Right lobe of liver (tissue), 6 donors: ENCODE measurements at regions not wholly inside any gene's neighbourhood (a gene's known extent, or its start where the extent isn't known, plus 50 kb on each side); places are given as distances from the start of the nearest gene placed in this dataset.

ENCODE experiments used
- ATAC-seq, 4 donors: fragments of 200-7000 bp; cut with Tn5 transposase; one replicate each; pipeline ENCODE4 v1.9.1; 2020; ENCODE audit warnings: mild to moderate bottlenecking in 4 of 4, moderate library complexity in 4 of 4
- DNase-seq, 3 donors: peaks; one replicate each; pipeline ENCODE4 v3.0.0-alpha.2; 2020
- H3K27ac ChIP-seq, 3 donors: fragments of 200-600 bp; one replicate each; pipeline ENCODE4 v1.8.0; 2022
- H3K27me3 ChIP-seq, 2 donors: fragments of 200-600 bp; one replicate each; pipeline ENCODE4 v1.8.0; 2022
- H3K36me3 ChIP-seq, 4 donors: fragments of 200-600 bp; sonication (generic) in 1 of 4; one replicate each; pipeline versions ENCODE4 v1.5.1 to v1.8.0; 2017 to 2022; ENCODE audit warnings: control low read depth in 1 of 4
- H3K4me1 ChIP-seq, 4 donors: fragments of 200-600 bp; sonication (generic) in 1 of 4; one replicate each; pipeline versions ENCODE4 v1.5.1 to v1.8.0; 2017 to 2022; ENCODE audit warnings: control low read depth in 1 of 4
- H3K4me3 ChIP-seq, 3 donors: fragments of 200-600 bp; one replicate each; pipeline ENCODE4 v1.8.0; 2022
- H3K9me3 ChIP-seq, 4 donors: fragments of 200-600 bp; sonication (generic) in 1 of 4; one replicate each; pipeline versions ENCODE4 v1.5.1 to v1.8.0; 2017 to 2022; ENCODE audit warnings: control low read depth in 1 of 4
- CTCF ChIP-seq, 4 donors: fragments of 200-600 bp in 3 of 4; fragments of 450-650 bp in 1 of 4; IDR thresholded peaks; one replicate each; pipeline versions ENCODE4 v1.5.1 to v1.8.0; 2016 to 2022; ENCODE audit warnings: antibody characterized with exemption in 4 of 4, mild to moderate bottlenecking in 2 of 4
- POLR2A ChIP-seq: fragments of 450-650 bp; IDR thresholded peaks from one replicate; pipeline ENCODE4 v1.6.1; 2017; ENCODE audit warnings: antibody characterized with exemption, mild to moderate bottlenecking
- WGBS: methylation state at CpG from one replicate; pipeline ENCODE4 v1.1.6; 2018; ENCODE audit warnings: low coverage, low lambda C conversion rate; ENCODE audit not compliant: insufficient coverage; ENCODE audit errors: missing lambda C conversion rate; 5-methylcytosine and 5-hydroxymethylcytosine counted together
- intact Hi-C, 2 donors: fragments of 100-400 bp; cut with DNase I; formaldehyde crosslinking; loops; one replicate each; pipeline versions ENCODE4 v1.11.2 to v1.14.1; 2022
- donor health status: DM: no; HTN: yes; CAD: no.
- donor health status: DM: no; HTN: no; CAD: no.
- donor health status: DM: no; HTN: no; CAD: no.
- donor health status: DM: no; HTN: yes; CAD: no.
- donor health status: DM: no; HTN: yes; CAD: no.

GRCh38 chr1:195608883-195609282 is 999.4 kb downstream of the KCNT2 start:
- H3K4me1 ChIP-seq, result no peaks in the 10 kb centered on the region
- ATAC-seq, result no peak
- WGBS, result no CpG with 5 or more reads among the region's 1 CpG
- DNase-seq, result no peak
- no peaks in the 10 kb centered on the region for H3K9me3 ChIP-seq
- no peak overlapping the region for H3K27ac ChIP-seq
- no peaks in the 10 kb centered on the region for H3K27me3 ChIP-seq
- intact Hi-C loops, result no loop called here
- H3K36me3 ChIP-seq, result no peaks in the 10 kb centered on the region
- no peak for TF ChIP-seq CTCF (IDR thresholded peaks at IDR 0.05)
- TF ChIP-seq POLR2A, result no peak
- H3K4me3 ChIP-seq, result no peak overlapping the region

- 40% methylated on average over 1 of the region's 1 CpG for WGBS
- intact Hi-C loops, result no loop called here
- DNase-seq, result no peak
- no peak for ATAC-seq
- Histone ChIP-seq H3K9me3 (no peaks in the 10 kb centered on the region), H3K4me3 (no peak overlapping the region), H3K27me3 (no peaks in the 10 kb centered on the region), H3K36me3 (no peaks in the 10 kb centered on the region), H3K4me1 (no peaks in the 10 kb centered on the region), H3K27ac (no peak overlapping the region)
- TF ChIP-seq CTCF (IDR thresholded peaks at IDR 0.05) (no peak), POLR2A (no peak)
These were observed 1001.8 kb downstream of the KCNT2 start for GRCh38 chr1:195606483-195606882.

- ATAC-seq (no peak), DNase-seq (no peak)
- Histone ChIP-seq H3K9me3 (no peaks in the 10 kb centered on the region), H3K27ac (no peak overlapping the region), H3K36me3 (no peaks in the 10 kb centered on the region), H3K4me1 (no peaks in the 10 kb centered on the region), H3K27me3 (no peaks in the 10 kb centered on the region), H3K4me3 (no peak overlapping the region)
- TF ChIP-seq CTCF (IDR thresholded peaks at IDR 0.05), result no peak
- 62% methylated on average over 1 of the region's 1 CpG for WGBS
- intact Hi-C loops, result no loop called here
These were observed 1004.0 kb downstream of the KCNT2 start for GRCh38 chr1:195604287-195604686.

- no peak for ATAC-seq
- intact Hi-C loops, result no loop called here
These were observed 1010.3 kb downstream of the KCNT2 start for GRCh38 chr1:195597891-195598290.

More at GRCh38 chr1:195597891-195598290, 1010.3 kb downstream of the KCNT2 start:
- no peak overlapping the region for H3K4me3 ChIP-seq
- no peak for DNase-seq
- H3K9me3 ChIP-seq, result no peaks in the 10 kb centered on the region
- H3K27me3 ChIP-seq, result no peaks in the 10 kb centered on the region
- no peaks in the 10 kb centered on the region for H3K36me3 ChIP-seq
- TF ChIP-seq CTCF (IDR thresholded peaks at IDR 0.05) (no peak), POLR2A (no peak)
- H3K4me1 ChIP-seq, result no peaks in the 10 kb centered on the region
- no peak overlapping the region for H3K27ac ChIP-seq
